ENCODE measurements at regions not wholly inside any gene's neighbourhood (a gene's known extent, or its start where the extent isn't known, plus 50 kb on each side); places are given as distances from the start of the nearest gene placed in this dataset.

GRCh38 chrX:18051690-18052089 lies 169.0 kb downstream of the BEND2 start:
- TF ChIP-seq CTCF (IDR thresholded peaks at IDR 0.05) (no peak), POLR2A (IDR thresholded peaks at IDR 0.05) (no peak)

Measured in adrenal gland (tissue), 5 donors.